ENCODE measurements at regions not wholly inside any gene's neighbourhood (a gene's known extent, or its start where the extent isn't known, plus 50 kb on each side); places are given as distances from the start of the nearest gene placed in this dataset.

- H3K27ac Mint-ChIP-seq, result peak overlapping the region; percentile 69
- H3F3A ChIP-seq (ENCODE audit: low read depth), result no peaks in the 10 kb centered on the region
- H4K20me1 ChIP-seq (ENCODE audit: low read depth), result no peaks in the 10 kb centered on the region
- H3K27me3 Mint-ChIP-seq (ENCODE audit: insufficient read depth, low read depth), result peaks cover 11% of the 10 kb centered on the region
- H3K36me3 ChIP-seq, result no peaks in the 10 kb centered on the region
- no peak overlapping the region for H3K4me3 ChIP-seq
- no peak overlapping the region for H3K27ac ChIP-seq
- H3K9me3 ChIP-seq (ENCODE audit: low read depth), result no peaks in the 10 kb centered on the region
- H3K9me3 Mint-ChIP-seq, result no peaks in the 10 kb centered on the region
- H3K27me3 ChIP-seq, result no peaks in the 10 kb centered on the region
- no peak for DNase-seq (ENCODE audit: low spot score)
- no peaks in the 10 kb centered on the region for H3K36me3 Mint-ChIP-seq
- H3K4me3 Mint-ChIP-seq, result no peak overlapping the region
- H3K4me1 Mint-ChIP-seq, result no peaks in the 10 kb centered on the region
- TF ChIP-seq EZH2 (IDR thresholded peaks at IDR 0.05) (no peak), EZH2phosphoT487 (IDR thresholded peaks at IDR 0.05) (no peak), CTCF (IDR thresholded peaks at IDR 0.05) (no peak)
- H3K9ac ChIP-seq, result no peak overlapping the region
- peaks cover 3% of the 10 kb centered on the region for H3K4me1 ChIP-seq
- H2AFZ ChIP-seq (replicated peaks), result no peak overlapping the region
- H3K4me2 ChIP-seq, result no peak overlapping the region
- no peaks in the 10 kb centered on the region for H3K79me2 ChIP-seq (ENCODE audit: low read depth)
These were observed 155.1 kb downstream of the PTPRU start for GRCh38 chr1:29391362-29391880.

GRCh38 chr1:29390491-29391361 is 154.4 kb downstream of the PTPRU start:
- no peaks in the 10 kb centered on the region for H3K27me3 ChIP-seq
- no peaks in the 10 kb centered on the region for H3K36me3 ChIP-seq
- H3K36me3 Mint-ChIP-seq, result no peaks in the 10 kb centered on the region
- H3K27me3 Mint-ChIP-seq (ENCODE audit: insufficient read depth, low read depth), result peaks cover 10% of the 10 kb centered on the region
- no peaks in the 10 kb centered on the region for H3K4me1 Mint-ChIP-seq
- H4K20me1 ChIP-seq (ENCODE audit: low read depth), result no peaks in the 10 kb centered on the region
- no peak overlapping the region for H3K4me3 ChIP-seq
- no peaks in the 10 kb centered on the region for H3K79me2 ChIP-seq (ENCODE audit: low read depth)
- no peak overlapping the region for H2AFZ ChIP-seq (replicated peaks)
- no peak overlapping the region for H3K27ac ChIP-seq
- DNase-seq (ENCODE audit: low spot score), result no peak
- H3K27ac Mint-ChIP-seq, result peak overlapping the region; percentile 82
- TF ChIP-seq EZH2phosphoT487 (IDR thresholded peaks at IDR 0.05), result no peak
- no peak for TF ChIP-seq CTCF (IDR thresholded peaks at IDR 0.05)
- TF ChIP-seq EZH2 (IDR thresholded peaks at IDR 0.05), result no peak
- no peaks in the 10 kb centered on the region for H3K9me3 ChIP-seq (ENCODE audit: low read depth)
- H3K4me3 Mint-ChIP-seq, result no peak overlapping the region
- H3K4me1 ChIP-seq, result peaks cover 3% of the 10 kb centered on the region
- H3K9me3 Mint-ChIP-seq, result no peaks in the 10 kb centered on the region
- no peak overlapping the region for H3K9ac ChIP-seq
- no peaks in the 10 kb centered on the region for H3F3A ChIP-seq (ENCODE audit: low read depth)
- H3K4me2 ChIP-seq, result no peak overlapping the region

- Mint-ChIP-seq H3K4me3 (no peak overlapping the region), H3K4me1 (no peaks in the 10 kb centered on the region), H3K36me3 (no peaks in the 10 kb centered on the region), H3K27ac (peak overlapping the region; percentile 82), H3K9me3 (no peaks in the 10 kb centered on the region), H3K27me3 (ENCODE audit: insufficient read depth, low read depth) (peaks cover 10% of the 10 kb centered on the region)
- H3K9ac ChIP-seq, result no peak overlapping the region
- no peaks in the 10 kb centered on the region for H3F3A ChIP-seq (ENCODE audit: low read depth)
- TF ChIP-seq EZH2 (IDR thresholded peaks at IDR 0.05) (no peak), EZH2phosphoT487 (IDR thresholded peaks at IDR 0.05) (no peak), CTCF (IDR thresholded peaks at IDR 0.05) (no peak)
- H3K4me3 ChIP-seq, result no peak overlapping the region
- no peaks in the 10 kb centered on the region for H4K20me1 ChIP-seq (ENCODE audit: low read depth)
- H3K36me3 ChIP-seq, result no peaks in the 10 kb centered on the region
- H2AFZ ChIP-seq (replicated peaks), result no peak overlapping the region
- peaks cover 3% of the 10 kb centered on the region for H3K4me1 ChIP-seq
- no peak overlapping the region for H3K27ac ChIP-seq
- H3K27me3 ChIP-seq, result no peaks in the 10 kb centered on the region
- H3K9me3 ChIP-seq (ENCODE audit: low read depth), result no peaks in the 10 kb centered on the region
- H3K4me2 ChIP-seq, result no peak overlapping the region
- no peak for DNase-seq (ENCODE audit: low spot score)
- no peaks in the 10 kb centered on the region for H3K79me2 ChIP-seq (ENCODE audit: low read depth)
These were observed 153.8 kb downstream of the PTPRU start for GRCh38 chr1:29390075-29390474.

All from neural progenitor cell (in vitro differentiated cells).